MM.1S (cell line): ENCODE measurements at regions not wholly inside any gene's neighbourhood (a gene's known extent, or its start where the extent isn't known, plus 50 kb on each side); places are given as distances from the start of the nearest gene placed in this dataset.

Source experiments
- DNase-seq: peaks from one replicate; pipeline ENCODE4 v3.0.0-alpha.2; 2015
- H2AFZ ChIP-seq: fragments of 300-600 bp; sonication (generic); 2 replicates; pipeline ENCODE4 v1.6.0; 2016; ENCODE audit warnings: antibody characterized with exemption, low read length
- H3F3A ChIP-seq: fragments of 300-600 bp; sonication (generic); 2 replicates; pipeline ENCODE4 v1.6.1; 2016; ENCODE audit warnings: mild to moderate bottlenecking, antibody characterized with exemption, low read length, moderate library complexity, mixed read lengths; ENCODE audit not compliant: insufficient read depth
- H3K27ac ChIP-seq: fragments of 300-600 bp; sonication (generic); 2 replicates; pipeline ENCODE4 v1.5.1; 2016; ENCODE audit warnings: mild to moderate bottlenecking, low read length
- H3K27me3 ChIP-seq: fragments of 300-600 bp; sonication (generic); replicated peaks from 2 replicates; pipeline ENCODE4 v1.6.0; 2016; ENCODE audit warnings: low read length; ENCODE audit not compliant: insufficient read depth
- H3K36me3 ChIP-seq: fragments of 300-600 bp; sonication (generic); replicated peaks from 2 replicates; pipeline ENCODE4 v1.6.1; 2016; ENCODE audit warnings: mild to moderate bottlenecking, low read length, mixed read lengths; ENCODE audit not compliant: insufficient read depth
- H3K4me1 ChIP-seq: fragments of 300-600 bp; sonication (generic); 2 replicates; pipeline ENCODE4 v1.6.1; 2016; ENCODE audit warnings: low read length, mixed read lengths
- H3K4me2 ChIP-seq: fragments of 300-600 bp; sonication (generic); 2 replicates; pipeline ENCODE4 v1.6.0; 2016; ENCODE audit warnings: low read depth, low read length
- H3K4me3 ChIP-seq: fragments of 300-600 bp; sonication (generic); 2 replicates; pipeline ENCODE4 v1.5.1; 2016; ENCODE audit warnings: low read length, mixed read lengths
- H3K79me2 ChIP-seq: fragments of 300-600 bp; sonication (generic); 2 replicates; pipeline ENCODE4 v1.6.1; 2016; ENCODE audit warnings: mixed run types, low read length, mixed read lengths
- H3K9ac ChIP-seq: fragments of 300-600 bp; sonication (generic); 2 replicates; pipeline ENCODE4 v1.6.1; 2016; ENCODE audit warnings: low read length, mixed read lengths
- H3K9me2 ChIP-seq: fragments of 300-600 bp; sonication (generic); replicated peaks from 2 replicates; pipeline ENCODE4 v1.6.1; 2016; ENCODE audit warnings: mild to moderate bottlenecking, low read length, mixed read lengths; ENCODE audit not compliant: insufficient read depth
- H3K9me3 ChIP-seq: fragments of 300-600 bp; sonication (generic); replicated peaks from 2 replicates; pipeline ENCODE4 v1.6.1; 2016; ENCODE audit warnings: mild to moderate bottlenecking, low read length, mixed read lengths; ENCODE audit not compliant: insufficient read depth
- H4K20me1 ChIP-seq: fragments of 300-600 bp; sonication (generic); 2 replicates; pipeline ENCODE4 v1.6.1; 2016; ENCODE audit warnings: mild to moderate bottlenecking, low read length, moderate library complexity, mixed read lengths; ENCODE audit not compliant: insufficient read depth
- EZH2 ChIP-seq: fragments of 300-600 bp; sonication (generic); optimal IDR thresholded peaks from 2 replicates; pipeline ENCODE3; 2017; ENCODE audit warnings: low read depth, mild to moderate bottlenecking, antibody characterized with exemption, low read length, mixed read lengths
- EZH2phosphoT487 ChIP-seq: fragments of 300-600 bp; sonication (generic); IDR thresholded peaks from 2 replicates; pipeline ENCODE4 v1.6.1; 2018; ENCODE audit warnings: antibody characterized with exemption, low read length
- TF ChIP-seq, protein P1 (sequence below): fragments of 300-600 bp; sonication (generic); IDR thresholded peaks from 2 replicates; pipeline ENCODE4 v1.5.1; 2016; ENCODE audit warnings: antibody characterized with exemption, low read length, mixed read lengths

DNA sequence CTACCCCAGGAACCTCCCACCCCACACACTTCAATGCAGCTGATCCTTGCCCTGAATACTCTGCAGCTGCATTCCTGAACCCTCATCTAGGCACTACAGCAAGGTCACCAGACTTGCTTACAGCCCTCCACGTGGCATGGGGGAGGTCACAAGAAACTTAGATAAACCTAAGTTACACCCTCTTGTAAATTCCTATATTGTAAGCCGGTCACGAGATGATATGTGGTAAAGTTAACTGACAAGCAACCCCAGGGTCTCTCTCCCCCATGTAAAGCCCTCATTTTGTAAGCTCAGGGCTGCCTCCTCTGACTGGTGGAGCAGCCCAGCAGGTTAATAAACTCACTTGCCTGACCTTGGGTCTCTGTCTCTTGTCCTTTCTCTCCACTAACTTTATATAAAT is 570.7 kb downstream of the PCDH7 start:
- Histone ChIP-seq H3K4me1 (peaks cover 10% of the 10 kb centered on the region), H3K9me2 (no peaks in the 10 kb centered on the region), H3K4me3 (no peak overlapping the region), H4K20me1 (no peaks in the 10 kb centered on the region), H3K27me3 (no peaks in the 10 kb centered on the region), H3K9ac (no peak overlapping the region), H3K36me3 (no peaks in the 10 kb centered on the region), H3K9me3 (no peaks in the 10 kb centered on the region), H3K4me2 (no peak overlapping the region), H2AFZ (no peak overlapping the region), H3K79me2 (no peaks in the 10 kb centered on the region), H3F3A (no peaks in the 10 kb centered on the region), H3K27ac (no peak overlapping the region)
- no peak for DNase-seq
- TF ChIP-seq EZH2phosphoT487 (no peak), EZH2 (no peak)
- TF ChIP-seq, protein P1, sequence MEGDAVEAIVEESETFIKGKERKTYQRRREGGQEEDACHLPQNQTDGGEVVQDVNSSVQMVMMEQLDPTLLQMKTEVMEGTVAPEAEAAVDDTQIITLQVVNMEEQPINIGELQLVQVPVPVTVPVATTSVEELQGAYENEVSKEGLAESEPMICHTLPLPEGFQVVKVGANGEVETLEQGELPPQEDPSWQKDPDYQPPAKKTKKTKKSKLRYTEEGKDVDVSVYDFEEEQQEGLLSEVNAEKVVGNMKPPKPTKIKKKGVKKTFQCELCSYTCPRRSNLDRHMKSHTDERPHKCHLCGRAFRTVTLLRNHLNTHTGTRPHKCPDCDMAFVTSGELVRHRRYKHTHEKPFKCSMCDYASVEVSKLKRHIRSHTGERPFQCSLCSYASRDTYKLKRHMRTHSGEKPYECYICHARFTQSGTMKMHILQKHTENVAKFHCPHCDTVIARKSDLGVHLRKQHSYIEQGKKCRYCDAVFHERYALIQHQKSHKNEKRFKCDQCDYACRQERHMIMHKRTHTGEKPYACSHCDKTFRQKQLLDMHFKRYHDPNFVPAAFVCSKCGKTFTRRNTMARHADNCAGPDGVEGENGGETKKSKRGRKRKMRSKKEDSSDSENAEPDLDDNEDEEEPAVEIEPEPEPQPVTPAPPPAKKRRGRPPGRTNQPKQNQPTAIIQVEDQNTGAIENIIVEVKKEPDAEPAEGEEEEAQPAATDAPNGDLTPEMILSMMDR, result no peak

DNA sequence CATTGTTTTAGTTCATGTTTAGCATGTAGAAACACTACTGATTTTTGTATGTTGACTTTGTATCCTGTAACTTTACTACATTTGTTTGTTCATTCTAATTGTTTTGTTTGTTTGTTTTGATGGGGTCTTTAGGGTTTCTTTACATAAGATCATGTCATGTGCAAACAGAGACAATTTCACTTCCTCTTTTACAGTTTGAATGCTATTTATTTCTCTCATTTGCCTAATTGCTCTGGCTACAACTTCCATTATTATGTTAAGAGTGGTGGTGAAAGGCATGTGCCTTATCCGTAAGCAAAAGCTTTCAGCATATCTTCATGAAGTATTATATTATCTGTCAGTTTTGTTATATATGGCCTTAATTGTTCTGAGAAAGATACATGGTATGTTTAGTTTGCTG is 571.1 kb downstream of the PCDH7 start:
- Histone ChIP-seq H3K79me2 (no peaks in the 10 kb centered on the region), H3K4me2 (peak overlapping the region; percentile 8; the same call in 1 of the 2 replicates), H2AFZ (no peak overlapping the region), H3K27ac (no peak overlapping the region), H3K4me1 (peaks cover 10% of the 10 kb centered on the region), H3K9me3 (no peaks in the 10 kb centered on the region), H3K36me3 (no peaks in the 10 kb centered on the region), H3K4me3 (no peak overlapping the region), H3K9ac (no peak overlapping the region), H3F3A (no peaks in the 10 kb centered on the region), H4K20me1 (no peaks in the 10 kb centered on the region), H3K27me3 (no peaks in the 10 kb centered on the region), H3K9me2 (no peaks in the 10 kb centered on the region)
- TF ChIP-seq EZH2phosphoT487, result no peak
- TF ChIP-seq, protein P1, result no peak
- no peak for TF ChIP-seq EZH2
- peak; percentile 30 for DNase-seq

DNA sequence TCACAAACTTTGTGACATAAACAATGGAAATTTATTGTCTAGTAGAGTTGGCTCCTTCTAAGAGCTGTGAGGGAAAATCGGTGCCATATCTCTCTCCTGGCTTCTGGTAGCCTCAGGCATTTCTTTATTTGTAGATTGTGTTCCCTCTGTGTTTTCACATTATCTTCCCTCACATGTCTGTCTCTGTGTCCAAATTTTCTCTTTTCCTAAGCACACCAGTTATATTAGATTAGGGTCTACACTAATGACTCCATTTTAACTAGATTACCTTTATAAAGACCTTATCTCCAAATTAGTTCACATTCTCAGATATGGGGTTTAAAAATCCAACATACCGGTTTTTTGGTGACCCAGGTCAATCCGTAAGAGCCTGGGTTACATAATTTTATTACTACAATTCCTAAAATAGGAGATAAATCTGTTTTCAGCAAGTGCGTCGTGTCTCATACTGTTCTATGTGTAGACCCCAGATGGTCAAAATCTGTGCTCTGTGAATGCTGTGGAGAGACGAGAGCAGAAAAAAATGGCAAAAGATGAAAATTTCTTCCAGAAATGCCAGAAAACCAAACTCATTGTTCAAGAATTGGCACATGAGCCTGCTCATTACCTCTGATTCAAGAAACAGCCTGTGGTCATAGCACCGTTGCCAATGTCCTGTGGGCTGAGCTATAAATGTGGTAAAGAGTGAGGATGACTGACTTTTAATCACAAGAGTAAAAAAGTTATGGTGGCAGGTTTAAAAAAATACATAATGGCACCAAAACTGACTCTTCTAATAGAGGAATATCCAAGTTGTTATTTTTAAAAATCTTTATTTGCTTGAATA is 574.7 kb downstream of the PCDH7 start:
- no peak for TF ChIP-seq EZH2phosphoT487
- no peak for TF ChIP-seq EZH2
- TF ChIP-seq, protein P1, result no peak
- Histone ChIP-seq H3K4me3 (no peak overlapping the region), H3K4me1 (peaks cover 10% of the 10 kb centered on the region), H3K4me2 (no peak overlapping the region), H3K27me3 (no peaks in the 10 kb centered on the region), H3K36me3 (no peaks in the 10 kb centered on the region), H3K9ac (no peak overlapping the region), H3F3A (no peaks in the 10 kb centered on the region), H2AFZ (no peak overlapping the region), H3K79me2 (no peaks in the 10 kb centered on the region), H3K27ac (no peak overlapping the region), H4K20me1 (no peaks in the 10 kb centered on the region), H3K9me2 (no peaks in the 10 kb centered on the region), H3K9me3 (no peaks in the 10 kb centered on the region)
- DNase-seq, result no peak
